ENCODE measurements at regions not wholly inside any gene's neighbourhood (a gene's known extent, or its start where the extent isn't known, plus 50 kb on each side); places are given as distances from the start of the nearest gene placed in this dataset.
A peak's percentile ranks its signal among the peaks of the same experiment; 100 is the strongest.
"Not testable (repeated sequence)": the region's sequence is repeated elsewhere in the genome, so short reads cannot be mapped to it uniquely, and the experiment has no call there.

DNA sequence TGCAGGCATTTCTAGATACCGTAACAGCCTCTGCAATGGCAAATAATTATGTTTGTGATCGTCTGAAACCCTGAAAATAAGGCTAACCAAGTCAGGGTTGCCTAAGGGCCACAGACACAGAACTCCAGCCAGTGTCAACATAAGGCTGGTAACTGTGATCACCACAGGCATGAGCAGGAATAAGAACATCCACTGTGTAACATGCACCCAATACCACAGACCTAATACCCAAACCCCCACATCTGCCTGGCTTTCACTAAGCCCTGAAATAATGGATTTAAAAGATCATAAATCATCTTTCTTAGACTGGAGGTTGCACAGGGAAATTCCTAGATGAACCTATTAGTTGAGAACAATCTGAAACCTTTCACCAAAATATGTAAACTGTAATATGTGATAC is 394.5 kb downstream of the NFIB start:
- no peak for DNase-seq (ENCODE audit: low read depth)
- TF ChIP-seq, protein P1, sequence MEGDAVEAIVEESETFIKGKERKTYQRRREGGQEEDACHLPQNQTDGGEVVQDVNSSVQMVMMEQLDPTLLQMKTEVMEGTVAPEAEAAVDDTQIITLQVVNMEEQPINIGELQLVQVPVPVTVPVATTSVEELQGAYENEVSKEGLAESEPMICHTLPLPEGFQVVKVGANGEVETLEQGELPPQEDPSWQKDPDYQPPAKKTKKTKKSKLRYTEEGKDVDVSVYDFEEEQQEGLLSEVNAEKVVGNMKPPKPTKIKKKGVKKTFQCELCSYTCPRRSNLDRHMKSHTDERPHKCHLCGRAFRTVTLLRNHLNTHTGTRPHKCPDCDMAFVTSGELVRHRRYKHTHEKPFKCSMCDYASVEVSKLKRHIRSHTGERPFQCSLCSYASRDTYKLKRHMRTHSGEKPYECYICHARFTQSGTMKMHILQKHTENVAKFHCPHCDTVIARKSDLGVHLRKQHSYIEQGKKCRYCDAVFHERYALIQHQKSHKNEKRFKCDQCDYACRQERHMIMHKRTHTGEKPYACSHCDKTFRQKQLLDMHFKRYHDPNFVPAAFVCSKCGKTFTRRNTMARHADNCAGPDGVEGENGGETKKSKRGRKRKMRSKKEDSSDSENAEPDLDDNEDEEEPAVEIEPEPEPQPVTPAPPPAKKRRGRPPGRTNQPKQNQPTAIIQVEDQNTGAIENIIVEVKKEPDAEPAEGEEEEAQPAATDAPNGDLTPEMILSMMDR (conservative IDR thresholded peaks at IDR 0.05; ENCODE audit: low read depth, low read length), result no peak

DNA sequence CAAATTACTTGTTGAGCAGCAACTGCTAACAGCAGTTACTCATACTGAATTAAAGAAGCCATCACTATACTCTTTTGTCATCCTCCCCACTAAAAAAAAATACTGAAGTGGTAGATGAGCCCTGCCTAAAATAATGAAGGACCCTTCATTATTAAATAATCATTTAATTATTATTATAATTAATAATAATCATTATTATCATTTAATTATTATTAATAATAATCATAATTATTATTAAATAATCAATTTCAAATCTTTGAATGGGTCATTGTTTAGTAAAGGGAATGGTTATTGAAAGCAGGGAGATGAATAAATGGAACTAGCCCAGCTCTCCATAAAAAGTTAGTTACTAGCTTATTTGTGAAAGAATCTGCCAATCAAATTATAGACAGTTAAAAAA is 396.4 kb downstream of the NFIB start:
- no peak overlapping the region for H3K4me3 ChIP-seq (ENCODE audit: low read depth, low read length)
- no peak for DNase-seq (ENCODE audit: low read depth)
- TF ChIP-seq, protein P1 (conservative IDR thresholded peaks at IDR 0.05; ENCODE audit: low read depth, low read length), result no peak

More for the DNA sequence above, 394.5 kb downstream of the NFIB start:
- H3K4me3 ChIP-seq (ENCODE audit: low read depth, low read length), result no peak overlapping the region

DNA sequence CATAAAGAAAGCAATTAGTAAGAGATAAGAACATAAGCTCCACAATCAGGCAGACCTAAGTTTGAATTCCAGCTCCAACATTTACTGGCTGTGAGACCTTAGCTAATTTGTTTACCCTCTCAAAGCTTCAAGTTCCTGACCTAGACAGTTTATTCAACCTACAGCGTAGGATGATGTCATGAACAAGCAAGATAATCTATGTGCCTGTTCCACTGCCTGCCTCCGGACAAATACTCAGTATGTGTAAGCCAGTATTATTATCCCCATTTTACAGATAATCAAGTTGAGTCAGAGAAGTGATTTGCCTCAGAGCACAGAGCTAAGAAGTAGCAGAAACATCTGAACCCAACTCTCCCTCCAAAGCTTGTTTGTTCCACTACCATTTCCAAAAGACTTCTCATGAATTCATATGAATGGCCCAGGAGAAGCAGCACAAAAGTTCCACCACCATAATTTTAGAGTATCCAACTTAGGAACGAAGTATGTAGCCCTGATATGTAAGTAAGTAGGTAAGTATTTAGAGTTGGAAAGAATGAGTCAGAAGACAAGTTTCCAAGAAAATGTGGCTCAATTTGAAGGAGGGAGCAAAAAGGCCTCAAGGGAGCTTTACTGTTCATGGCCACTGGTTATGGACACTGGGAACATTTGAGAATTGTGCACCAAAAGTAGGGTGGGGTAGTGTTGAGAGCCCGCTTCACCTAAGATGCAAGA is 398.2 kb downstream of the NFIB start:
- TF ChIP-seq, protein P1 (conservative IDR thresholded peaks at IDR 0.05; ENCODE audit: low read depth, low read length), result no peak
- H3K4me3 ChIP-seq (ENCODE audit: low read depth, low read length), result no peak overlapping the region
- peak; percentile 46 for DNase-seq (ENCODE audit: low read depth)

DNA sequence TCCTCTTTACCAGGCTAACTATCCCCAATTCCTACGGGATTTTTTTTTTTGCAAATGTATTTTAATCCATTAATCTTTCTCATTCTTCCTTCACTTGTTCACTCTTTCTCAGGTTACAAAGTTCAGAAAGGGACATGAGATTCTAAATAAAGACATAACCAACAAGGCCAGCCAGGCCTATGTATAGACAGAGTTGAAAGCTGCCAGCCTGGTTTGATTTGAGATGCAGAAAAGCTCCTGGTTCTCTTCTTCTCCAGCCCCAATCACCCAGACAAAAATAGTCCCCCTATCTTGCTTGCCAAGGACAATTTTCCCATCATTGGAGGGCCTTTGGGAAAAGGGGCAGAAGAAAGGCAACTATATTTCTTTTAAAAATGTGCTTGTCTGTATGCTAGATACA is 398.8 kb downstream of the NFIB start:
- TF ChIP-seq, protein P1 (conservative IDR thresholded peaks at IDR 0.05; ENCODE audit: low read depth, low read length), result no peak
- DNase-seq (ENCODE audit: low read depth), result no peak
- H3K4me3 ChIP-seq (ENCODE audit: low read depth, low read length), result no peak overlapping the region

DNA sequence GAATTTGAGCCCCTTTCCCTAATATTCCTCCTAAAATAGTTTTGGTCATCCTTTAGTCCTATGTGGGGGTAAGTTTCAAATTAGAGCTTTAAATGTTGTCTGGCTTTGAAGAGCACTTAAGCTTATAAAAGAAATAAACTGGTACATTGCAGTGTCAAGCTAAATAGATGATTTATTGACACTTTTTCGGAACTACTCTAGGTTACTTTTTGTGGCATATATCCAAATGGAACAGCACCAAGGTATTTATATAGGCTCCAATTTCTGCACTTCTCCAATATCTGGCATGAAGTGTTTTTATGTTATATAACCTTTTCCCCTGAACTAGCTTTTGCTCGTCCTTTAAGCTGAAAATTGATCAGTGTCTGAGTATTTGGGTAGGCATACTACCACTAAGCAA is 402.5 kb downstream of the NFIB start:
- H3K4me3 ChIP-seq (ENCODE audit: low read depth, low read length), result no peak overlapping the region
- DNase-seq (ENCODE audit: low read depth), result no peak
- TF ChIP-seq, protein P1 (conservative IDR thresholded peaks at IDR 0.05; ENCODE audit: low read depth, low read length), result no peak

GRCh38 chr9:13907842-13908241 is 406.1 kb downstream of the NFIB start:
- H3K4me3 ChIP-seq (ENCODE audit: low read depth, low read length); DNase-seq (ENCODE audit: low read depth): not testable (repeated sequence)

- DNase-seq (ENCODE audit: low read depth), result no peak
- H3K4me3 ChIP-seq (ENCODE audit: low read depth, low read length), result no peak overlapping the region
- TF ChIP-seq, protein P1 (conservative IDR thresholded peaks at IDR 0.05; ENCODE audit: low read depth, low read length), result no peak
Measured at GRCh38 chr9:13904746-13905145, 409.2 kb downstream of the NFIB start.

All from choroid plexus epithelial cell (primary cell).